Stimulated activated CD8-positive, alpha-beta memory T cell treated with anti-CD3 and anti-CD28 coated beads, Interleukin-12 subunit alpha, Interleukin-12 subunit beta, amount 100 ng/mL, for 1 hour (primary cell): ENCODE measurements at regions not wholly inside any gene's neighbourhood (a gene's known extent, or its start where the extent isn't known, plus 50 kb on each side); places are given as distances from the start of the nearest gene placed in this dataset.
A peak's percentile ranks its signal among the peaks of the same experiment; 100 is the strongest.

ENCODE experiments used
- DNase-seq: peaks from one replicate; pipeline ENCODE4 v3.0.0-alpha.2; 2020; ENCODE audit warnings: low read depth

DNA sequence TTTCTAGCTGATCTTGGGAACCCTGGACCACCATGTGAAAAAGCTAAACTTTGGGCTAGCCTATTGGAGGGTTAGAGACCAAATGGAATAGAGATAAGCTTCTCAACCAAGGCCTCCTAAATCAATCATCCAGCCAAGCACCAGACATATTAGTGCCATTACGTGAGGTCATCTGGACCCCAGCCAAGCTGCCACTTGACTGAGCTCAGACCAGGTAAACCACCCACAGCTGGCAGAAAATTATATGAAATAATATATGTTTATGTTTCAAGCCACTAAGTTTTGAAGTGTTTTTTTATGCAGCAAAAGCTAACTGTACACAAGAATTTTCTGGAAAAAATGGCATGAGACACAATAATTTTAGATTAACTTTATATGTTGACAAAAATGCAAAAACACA lies 82.6 kb upstream of the PCGF5 start:
- DNase-seq: no peak

- no peak for DNase-seq
Observed at GRCh38 chr10:91140995-91141549, 79.4 kb upstream of the PCGF5 start.

DNA sequence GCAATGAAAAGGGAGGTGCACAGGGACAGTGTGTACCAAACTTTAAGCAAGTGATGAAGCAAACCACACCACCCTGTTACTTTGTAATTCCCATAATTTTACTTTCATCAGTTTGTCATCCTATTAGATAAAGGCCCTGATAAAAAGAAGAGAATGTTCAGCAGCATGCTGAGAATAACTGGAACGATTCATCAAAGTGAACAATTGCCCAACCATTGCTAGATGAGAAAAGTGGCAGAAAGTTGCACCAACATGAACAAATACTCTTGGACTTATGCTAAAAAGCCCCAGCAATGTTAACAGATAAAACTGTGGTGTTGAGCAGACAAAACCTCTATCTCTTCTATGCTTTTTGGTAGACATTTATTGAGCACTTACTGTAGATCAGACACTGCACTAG lies 75.5 kb upstream of the PCGF5 start:
- no peak for DNase-seq

- DNase-seq: no peak
Observed at GRCh38 chr10:91146146-91146545, 74.3 kb upstream of the PCGF5 start.

DNA sequence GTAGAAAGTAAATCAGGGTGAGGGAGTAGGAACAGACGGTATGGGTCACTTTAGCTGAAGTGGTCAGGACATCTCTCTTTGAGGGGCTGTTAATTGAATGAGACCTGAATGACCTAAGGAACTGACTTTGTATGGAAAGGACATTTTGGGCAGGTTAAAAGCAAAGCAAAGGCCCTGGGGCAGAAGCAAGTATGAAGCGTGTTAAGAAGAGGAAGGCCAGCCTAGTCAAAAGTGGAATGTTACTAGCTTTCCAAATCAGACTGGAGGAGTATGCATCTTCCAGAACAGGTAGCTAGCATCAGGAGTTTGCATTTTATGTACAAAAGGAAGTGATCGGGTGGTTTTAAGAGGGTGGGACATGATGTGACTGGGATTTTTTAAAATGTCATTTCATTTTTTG lies 70.9 kb upstream of the PCGF5 start:
- DNase-seq: no peak

GRCh38 chr10:91150631-91151030 lies 69.8 kb upstream of the PCGF5 start:
- DNase-seq: no peak

DNA sequence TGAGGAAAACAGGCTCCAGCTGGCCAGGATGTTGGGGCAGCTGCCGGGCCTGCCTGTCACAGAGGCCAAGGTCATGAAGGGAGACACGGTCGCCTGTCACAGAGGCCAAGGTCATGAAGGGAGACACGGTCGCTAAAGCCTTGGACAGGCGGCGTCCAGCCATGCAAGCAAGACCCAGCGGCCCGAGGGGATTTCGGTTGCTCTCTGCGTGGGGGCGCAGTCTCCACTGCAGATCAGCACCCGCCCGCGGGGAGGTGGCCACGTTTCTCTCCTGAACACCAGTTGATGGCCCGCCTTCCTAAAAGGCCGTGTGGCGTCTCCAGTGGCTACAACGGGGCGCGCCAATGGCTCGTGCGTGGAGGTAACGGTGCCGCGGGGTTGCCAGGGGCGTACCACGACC lies 67.0 kb upstream of the PCGF5 start:
- DNase-seq: no peak

- no peak for DNase-seq
Observed at GRCh38 chr10:91154842-91155241, 65.6 kb upstream of the PCGF5 start.

DNA sequence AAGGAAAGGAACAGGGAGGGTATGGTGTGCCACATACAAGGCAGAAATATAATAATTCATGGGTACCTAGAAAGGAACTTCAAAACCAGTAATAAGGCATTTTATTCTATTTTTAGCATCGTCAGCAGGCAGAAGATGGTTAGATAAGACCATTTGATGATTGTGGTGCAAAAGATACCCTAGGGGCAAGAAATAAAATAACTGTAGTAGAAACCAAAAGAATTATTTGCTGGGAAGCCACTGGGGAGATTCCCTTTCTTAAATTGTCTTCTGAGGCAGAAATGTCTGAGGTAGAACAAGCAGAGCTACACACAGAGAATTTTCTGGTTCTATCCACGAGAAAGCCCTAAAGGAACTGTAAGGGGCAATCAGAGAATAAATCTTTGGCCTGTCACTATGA lies 64.3 kb upstream of the PCGF5 start:
- no peak for DNase-seq

DNA sequence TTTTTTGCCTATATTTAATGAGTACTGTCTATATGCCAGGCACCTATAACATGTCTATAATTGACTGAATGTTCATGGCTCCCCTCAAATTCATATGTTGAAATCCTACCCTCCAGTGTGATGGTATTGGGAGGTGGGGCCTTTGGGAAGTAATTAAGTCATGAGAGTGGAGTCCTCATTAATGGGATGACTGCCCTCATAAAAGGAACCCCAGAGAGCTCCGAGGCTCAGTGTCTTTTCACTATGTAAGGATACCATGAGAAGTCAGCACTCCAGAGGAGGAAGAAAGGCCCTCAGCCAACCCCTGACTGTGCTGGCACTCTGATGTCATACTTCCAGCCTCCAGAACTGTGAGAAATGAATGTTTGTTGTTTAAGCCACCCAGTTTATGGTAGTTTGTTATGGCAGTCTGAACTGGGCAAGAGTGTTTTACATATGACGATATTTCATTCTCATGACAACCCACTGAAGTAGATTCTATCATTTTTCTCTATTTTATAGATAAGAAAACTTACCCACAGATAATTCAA lies 61.1 kb upstream of the PCGF5 start:
- no peak for DNase-seq

GRCh38 chr10:91162050-91162494 lies 58.4 kb upstream of the PCGF5 start:
- peak; percentile 5 for DNase-seq

DNA sequence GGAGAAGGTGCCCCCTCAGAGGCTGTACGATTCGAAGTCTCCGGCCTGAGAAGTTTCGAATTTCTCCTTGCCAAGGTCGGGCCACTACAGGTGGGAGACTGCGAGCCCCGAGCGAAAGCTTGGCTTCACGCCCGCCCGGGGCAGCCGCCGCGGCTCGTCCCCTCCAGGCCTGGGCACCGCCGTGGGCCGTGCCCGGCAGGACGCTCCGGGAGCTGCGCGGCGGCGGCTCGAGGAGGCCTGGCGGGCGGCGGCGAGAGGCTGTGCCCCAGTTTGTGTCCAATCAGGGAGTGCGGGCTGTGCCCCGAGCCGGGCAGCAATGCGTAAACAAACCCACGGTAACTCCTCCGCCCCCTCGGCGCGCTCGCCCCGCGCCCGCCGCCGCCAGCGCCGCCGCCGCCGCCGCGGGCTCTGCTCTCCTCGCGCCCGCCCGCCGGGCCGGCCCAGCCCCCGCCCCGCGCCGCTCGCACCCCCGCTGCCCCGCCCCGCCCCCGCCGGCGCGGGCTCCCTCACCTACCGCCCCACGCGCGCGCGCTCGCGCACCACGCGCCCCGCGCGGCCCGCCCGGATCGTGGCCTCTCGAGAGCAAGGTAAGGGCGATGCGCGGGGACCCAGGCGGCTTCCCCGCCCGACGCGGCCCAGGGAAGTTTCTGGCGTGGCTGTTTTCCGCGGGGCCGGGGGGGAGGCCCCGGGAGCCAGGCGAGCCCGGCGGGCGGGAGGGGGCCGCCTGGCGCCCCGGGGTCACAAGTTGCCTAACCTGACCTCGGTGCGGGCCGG lies 57.8 kb upstream of the PCGF5 start:
- DNase-seq: peak; percentile 67

- DNase-seq: peak; percentile 57
Observed at GRCh38 chr10:91163269-91163868, 57.1 kb upstream of the PCGF5 start.

DNA sequence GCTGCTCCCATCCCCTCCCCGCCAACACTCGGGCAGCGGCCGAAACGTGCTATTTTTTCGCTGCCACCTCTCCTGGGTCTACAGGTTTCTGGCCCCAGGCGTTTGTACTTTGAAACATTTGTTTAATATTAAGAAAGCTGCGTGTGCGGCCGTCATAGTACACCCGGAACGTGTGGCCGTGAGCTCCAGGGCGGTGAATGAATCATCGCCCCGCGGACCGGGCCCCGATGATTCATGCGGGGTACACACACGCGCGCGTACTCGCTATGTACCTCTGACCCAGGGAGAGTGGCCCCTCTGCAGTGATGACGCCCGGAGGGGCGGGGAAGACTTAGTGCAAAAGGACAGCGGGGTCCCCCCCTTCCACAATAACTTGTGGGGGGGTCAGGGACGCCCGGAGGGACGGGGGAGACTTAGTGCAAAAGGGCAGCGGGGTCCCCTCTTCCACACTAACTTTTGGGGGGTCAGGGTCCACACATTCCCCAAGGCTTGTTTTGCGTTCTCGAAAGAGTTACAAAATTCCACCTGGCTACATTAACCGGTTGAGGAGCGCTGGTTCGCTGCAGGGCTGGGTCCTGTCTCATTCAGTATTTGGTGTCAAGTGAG lies 56.5 kb upstream of the PCGF5 start:
- peak; percentile 52 for DNase-seq

DNA sequence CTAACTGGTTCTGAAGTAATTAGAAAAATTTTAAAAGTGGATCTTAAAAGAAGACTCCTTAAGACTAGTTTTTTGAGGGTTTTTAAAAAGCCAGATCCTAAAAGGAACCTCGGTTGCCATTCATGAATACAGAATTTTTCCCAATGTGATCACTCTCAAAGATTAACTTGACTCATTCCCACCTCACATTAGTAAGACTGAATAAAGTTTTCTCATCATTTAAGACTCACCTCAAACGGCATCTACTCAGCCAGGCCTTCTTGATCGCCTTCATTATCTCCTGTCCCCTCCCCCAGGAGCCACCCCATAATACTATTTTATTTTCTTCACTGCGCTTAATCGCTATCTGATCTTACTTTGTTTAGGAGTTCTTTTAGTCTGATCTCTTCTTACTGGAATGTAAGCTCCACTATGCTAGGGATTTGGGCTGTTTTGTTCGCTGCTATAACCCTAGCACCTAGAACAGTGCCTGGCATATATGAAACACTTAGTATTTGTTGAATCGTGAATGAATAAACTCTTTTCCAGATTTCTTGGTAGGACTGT lies 55.9 kb upstream of the PCGF5 start:
- no peak for DNase-seq

DNA sequence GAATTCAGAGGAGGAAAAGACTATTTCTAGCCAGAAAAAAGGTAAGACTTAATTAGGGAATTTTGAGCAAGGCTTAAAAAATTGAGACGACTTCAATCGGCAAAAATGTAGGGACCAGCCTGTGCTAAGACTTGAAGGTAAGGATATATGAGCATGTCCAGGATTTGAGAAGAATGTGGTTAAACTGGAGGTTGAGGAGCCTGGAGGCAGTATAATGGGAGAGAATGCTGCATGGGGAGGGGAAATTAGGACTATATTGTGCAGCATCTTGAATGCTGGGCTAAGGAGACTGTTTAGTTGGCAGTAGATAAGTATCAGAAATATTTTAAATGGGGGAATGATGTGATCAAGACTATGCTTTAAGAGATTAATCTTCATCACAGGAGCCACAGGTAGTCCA lies 53.1 kb upstream of the PCGF5 start:
- no peak for DNase-seq

GRCh38 chr10:91170418-91170817 lies 50.0 kb upstream of the PCGF5 start:
- DNase-seq: no peak
